GM10266 (cell line): ENCODE measurements at regions not wholly inside any gene's neighbourhood (a gene's known extent, or its start where the extent isn't known, plus 50 kb on each side); places are given as distances from the start of the nearest gene placed in this dataset.

Source experiments
- DNase-seq: peaks from one replicate; pipeline ENCODE4 v3.0.0; 2012; ENCODE audit errors: extremely low spot score
- CTCF ChIP-seq: IDR thresholded peaks from 2 replicates; pipeline ENCODE4 v1.5.1; 2012; ENCODE audit warnings: mild to moderate bottlenecking, low read depth; ENCODE audit not compliant: control insufficient read depth, insufficient read depth; ENCODE audit errors: missing control alignments

GRCh38 chr19:30168760-30169159 lies 203.4 kb upstream of the ZNF536 start:
- no peak for TF ChIP-seq CTCF
- no peak for DNase-seq

- no peak for TF ChIP-seq CTCF
- DNase-seq, result no peak
These were observed 202.8 kb upstream of the ZNF536 start for GRCh38 chr19:30169196-30169900.

GRCh38 chr19:30170081-30170480 lies 202.1 kb upstream of the ZNF536 start:
- no peak for TF ChIP-seq CTCF
- DNase-seq, result no peak

GRCh38 chr19:30170495-30171137 lies 201.6 kb upstream of the ZNF536 start:
- TF ChIP-seq CTCF, result no peak
- DNase-seq, result no peak

- no peak for TF ChIP-seq CTCF
- no peak for DNase-seq
These were observed 201.0 kb upstream of the ZNF536 start for GRCh38 chr19:30171138-30171635.

GRCh38 chr19:30171795-30172612 lies 200.2 kb upstream of the ZNF536 start:
- no peak for TF ChIP-seq CTCF
- no peak for DNase-seq
